ENCODE measurements at regions not wholly inside any gene's neighbourhood (a gene's known extent, or its start where the extent isn't known, plus 50 kb on each side); places are given as distances from the start of the nearest gene placed in this dataset.

GRCh38 chr1:5385956-5386355, 606.3 kb downstream of the NPHP4 start:
- 89% methylated on average over 7 of the region's 7 CpGs for WGBS
- Histone ChIP-seq H3K4me3 (ENCODE audit: low read length in 2 of 2) (no peak overlapping the region), H3K27me3 (ENCODE audit: control insufficient read depth in 2 of 2, insufficient read depth in 1 of 2, low read length in 1 of 2) (no peaks in the 10 kb centered on the region), H3K9me3 (ENCODE audit: control insufficient read depth in 2 of 2, insufficient read depth in 1 of 2, low read length in 1 of 2) (peaks cover 0 to 7% of the 10 kb centered on the region in 2 donors), H3K4me1 (ENCODE audit: control insufficient read depth in 2 of 2, insufficient read depth in 2 of 2, low read length in 2 of 2) (no peaks in the 10 kb centered on the region), H3K27ac (ENCODE audit: low read depth in 1 of 2, low read length in 1 of 2) (no peak overlapping the region), H3K36me3 (ENCODE audit: control insufficient read depth in 2 of 2, insufficient read depth in 2 of 2, low read length in 1 of 2) (no peaks in the 10 kb centered on the region)
- DNase-seq (ENCODE audit: low read depth in 6 of 9, low spot score in 9 of 9), result no peak

DNA sequence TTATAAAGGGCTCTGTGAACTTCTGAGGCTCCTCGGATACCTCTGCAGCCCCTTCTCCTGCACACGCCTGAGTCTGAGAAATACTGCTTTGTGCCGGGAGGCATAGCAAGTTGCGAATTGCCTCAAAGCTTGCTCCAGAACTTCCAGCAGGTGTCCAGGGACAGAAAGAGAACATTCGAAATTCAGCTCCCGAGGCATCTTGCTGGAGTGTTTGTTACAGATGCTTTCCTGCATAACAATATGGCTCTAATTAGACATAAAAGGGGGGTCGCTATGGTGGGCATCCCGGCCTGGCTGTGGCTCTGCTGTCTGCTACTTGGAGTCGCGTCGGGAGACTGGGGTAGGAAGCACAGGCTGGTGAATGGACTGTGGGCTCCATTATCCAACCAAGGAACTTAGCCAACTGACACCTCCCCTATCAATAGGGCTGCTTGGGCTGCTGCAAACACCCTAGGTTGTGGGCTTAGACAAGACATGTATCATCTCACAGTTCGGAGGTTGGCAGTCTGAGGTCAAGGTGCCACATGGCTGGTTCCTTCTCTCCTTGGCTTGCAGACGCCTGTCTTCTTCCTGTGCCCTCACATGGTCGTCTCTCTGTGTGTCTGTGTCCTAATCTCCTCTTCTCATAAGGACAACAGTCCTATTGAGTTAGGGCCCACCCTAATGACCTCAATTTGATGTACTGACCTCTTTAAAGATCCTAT, 607.0 kb downstream of the NPHP4 start:
- DNase-seq (ENCODE audit: low read depth in 6 of 9, low spot score in 9 of 9), result no peak
- Histone ChIP-seq H3K4me3 (ENCODE audit: low read length in 2 of 2) (no peak overlapping the region), H3K27me3 (ENCODE audit: control insufficient read depth in 2 of 2, insufficient read depth in 1 of 2, low read length in 1 of 2) (no peaks in the 10 kb centered on the region), H3K36me3 (ENCODE audit: control insufficient read depth in 2 of 2, insufficient read depth in 2 of 2, low read length in 1 of 2) (no peaks in the 10 kb centered on the region), H3K4me1 (ENCODE audit: control insufficient read depth in 2 of 2, insufficient read depth in 2 of 2, low read length in 2 of 2) (no peaks in the 10 kb centered on the region), H3K27ac (ENCODE audit: low read depth in 1 of 2, low read length in 1 of 2) (no peak overlapping the region), H3K9me3 (ENCODE audit: control insufficient read depth in 2 of 2, insufficient read depth in 1 of 2, low read length in 1 of 2) (peaks cover 0 to 7% of the 10 kb centered on the region in 2 donors)
- 87% methylated on average over 14 of the region's 14 CpGs for WGBS

DNA sequence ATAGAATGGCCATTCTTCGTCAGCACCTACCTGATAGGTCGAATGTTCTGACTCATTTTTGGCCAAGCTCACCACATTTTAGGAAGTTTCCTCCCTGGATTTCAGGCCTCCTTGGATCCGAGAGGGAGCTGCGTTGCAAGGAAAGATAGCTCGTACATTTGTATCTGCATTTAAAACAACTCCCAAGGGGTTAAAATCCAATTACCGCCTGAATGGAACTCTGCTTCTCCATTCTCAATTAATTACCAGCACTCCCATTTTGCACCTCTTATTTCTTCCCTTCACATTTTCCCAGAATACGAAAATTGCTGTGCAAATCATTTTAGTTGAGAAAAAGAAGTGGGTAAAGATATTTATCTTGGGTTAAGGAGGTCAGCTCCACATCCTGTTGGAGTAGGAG, 610.7 kb downstream of the NPHP4 start:
- Histone ChIP-seq H3K27me3 (ENCODE audit: control insufficient read depth in 2 of 2, insufficient read depth in 1 of 2, low read length in 1 of 2) (no peaks in the 10 kb centered on the region), H3K4me1 (ENCODE audit: control insufficient read depth in 2 of 2, insufficient read depth in 2 of 2, low read length in 2 of 2) (no peaks in the 10 kb centered on the region), H3K27ac (ENCODE audit: low read depth in 1 of 2, low read length in 1 of 2) (no peak overlapping the region), H3K4me3 (ENCODE audit: low read length in 2 of 2) (no peak overlapping the region), H3K36me3 (ENCODE audit: control insufficient read depth in 2 of 2, insufficient read depth in 2 of 2, low read length in 1 of 2) (no peaks in the 10 kb centered on the region), H3K9me3 (ENCODE audit: control insufficient read depth in 2 of 2, insufficient read depth in 1 of 2, low read length in 1 of 2) (peaks cover 0 to 7% of the 10 kb centered on the region in 2 donors)
- DNase-seq (ENCODE audit: low read depth in 6 of 9, low spot score in 9 of 9), result no peak
- 89% methylated on average over 7 of the region's 7 CpGs for WGBS

GRCh38 chr1:5379176-5379759, 613.0 kb downstream of the NPHP4 start:
- no peaks in the 10 kb centered on the region for H3K36me3 ChIP-seq (ENCODE audit: control insufficient read depth in 2 of 2, insufficient read depth in 2 of 2, low read length in 1 of 2)
- H3K27ac ChIP-seq (ENCODE audit: low read depth in 1 of 2, low read length in 1 of 2), result no peak overlapping the region
- no peaks in the 10 kb centered on the region for H3K4me1 ChIP-seq (ENCODE audit: control insufficient read depth in 2 of 2, insufficient read depth in 2 of 2, low read length in 2 of 2)
- H3K4me3 ChIP-seq (ENCODE audit: low read length in 2 of 2), result no peak overlapping the region
- no peaks in the 10 kb centered on the region for H3K27me3 ChIP-seq (ENCODE audit: control insufficient read depth in 2 of 2, insufficient read depth in 1 of 2, low read length in 1 of 2)
- WGBS, result 95% methylated on average over 12 of the region's 12 CpGs
- DNase-seq (ENCODE audit: low read depth in 6 of 9, low spot score in 9 of 9), result no peak
- H3K9me3 ChIP-seq (ENCODE audit: control insufficient read depth in 2 of 2, insufficient read depth in 1 of 2, low read length in 1 of 2), result peaks cover 0 to 5% of the 10 kb centered on the region in 2 donors

- Histone ChIP-seq H3K4me3 (ENCODE audit: low read length in 2 of 2) (no peak overlapping the region), H3K9me3 (ENCODE audit: control insufficient read depth in 2 of 2, insufficient read depth in 1 of 2, low read length in 1 of 2) (peaks cover 0 to 5% of the 10 kb centered on the region in 2 donors), H3K36me3 (ENCODE audit: control insufficient read depth in 2 of 2, insufficient read depth in 2 of 2, low read length in 1 of 2) (no peaks in the 10 kb centered on the region), H3K27ac (ENCODE audit: low read depth in 1 of 2, low read length in 1 of 2) (no peak overlapping the region), H3K27me3 (ENCODE audit: control insufficient read depth in 2 of 2, insufficient read depth in 1 of 2, low read length in 1 of 2) (no peaks in the 10 kb centered on the region), H3K4me1 (ENCODE audit: control insufficient read depth in 2 of 2, insufficient read depth in 2 of 2, low read length in 2 of 2) (no peaks in the 10 kb centered on the region)
- DNase-seq (ENCODE audit: low read depth in 6 of 9, low spot score in 9 of 9), result no peak
- 97% methylated on average over 6 of the region's 6 CpGs for WGBS
These were observed 615.5 kb downstream of the NPHP4 start for GRCh38 chr1:5376538-5377247.

GRCh38 chr1:5375481-5375880, 616.7 kb downstream of the NPHP4 start:
- H3K4me1 ChIP-seq (ENCODE audit: control insufficient read depth in 2 of 2, insufficient read depth in 2 of 2, low read length in 2 of 2), result no peaks in the 10 kb centered on the region
- 90% methylated on average over 6 of the region's 6 CpGs for WGBS
- no peaks in the 10 kb centered on the region for H3K27me3 ChIP-seq (ENCODE audit: control insufficient read depth in 2 of 2, insufficient read depth in 1 of 2, low read length in 1 of 2)
- no peak overlapping the region for H3K27ac ChIP-seq (ENCODE audit: low read depth in 1 of 2, low read length in 1 of 2)
- no peaks in the 10 kb centered on the region for H3K36me3 ChIP-seq (ENCODE audit: control insufficient read depth in 2 of 2, insufficient read depth in 2 of 2, low read length in 1 of 2)
- DNase-seq (ENCODE audit: low read depth in 6 of 9, low spot score in 9 of 9), result no peak
- peaks cover 0 to 5% of the 10 kb centered on the region in 2 donors for H3K9me3 ChIP-seq (ENCODE audit: control insufficient read depth in 2 of 2, insufficient read depth in 1 of 2, low read length in 1 of 2)
- no peak overlapping the region for H3K4me3 ChIP-seq (ENCODE audit: low read length in 2 of 2)

GRCh38 chr1:5374192-5374591, 618.0 kb downstream of the NPHP4 start:
- H3K27me3 ChIP-seq (ENCODE audit: control insufficient read depth in 2 of 2, insufficient read depth in 1 of 2, low read length in 1 of 2), result no peaks in the 10 kb centered on the region
- no peak overlapping the region for H3K4me3 ChIP-seq (ENCODE audit: low read length in 2 of 2)
- 89% methylated on average over 4 of the region's 4 CpGs for WGBS
- no peak for DNase-seq (ENCODE audit: low read depth in 6 of 9, low spot score in 9 of 9)
- H3K4me1 ChIP-seq (ENCODE audit: control insufficient read depth in 2 of 2, insufficient read depth in 2 of 2, low read length in 2 of 2), result no peaks in the 10 kb centered on the region
- H3K9me3 ChIP-seq (ENCODE audit: control insufficient read depth in 2 of 2, insufficient read depth in 1 of 2, low read length in 1 of 2), result peaks cover 0 to 5% of the 10 kb centered on the region in 2 donors
- no peaks in the 10 kb centered on the region for H3K36me3 ChIP-seq (ENCODE audit: control insufficient read depth in 2 of 2, insufficient read depth in 2 of 2, low read length in 1 of 2)
- H3K27ac ChIP-seq (ENCODE audit: low read depth in 1 of 2, low read length in 1 of 2), result no peak overlapping the region

DNA sequence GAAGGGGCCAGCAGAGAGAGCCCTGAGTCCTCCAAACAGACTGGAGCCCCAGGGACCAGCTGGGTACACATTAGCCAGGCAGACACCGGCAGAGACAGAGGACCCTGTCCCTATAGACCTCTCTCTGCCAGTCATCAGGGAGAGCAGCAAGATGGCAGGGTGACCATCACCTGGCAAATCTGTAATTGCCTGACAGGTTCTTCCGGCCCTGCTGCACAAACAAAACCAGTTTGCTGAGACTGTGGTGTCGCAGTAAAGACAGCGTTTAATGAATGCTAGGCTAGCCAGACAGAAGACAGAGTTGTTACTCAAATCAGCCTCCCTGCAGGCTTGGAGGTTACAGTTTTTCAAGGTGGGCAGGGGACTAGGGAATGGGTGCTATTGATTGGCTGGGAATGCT, 618.9 kb downstream of the NPHP4 start:
- Histone ChIP-seq H3K36me3 (ENCODE audit: control insufficient read depth in 2 of 2, insufficient read depth in 2 of 2, low read length in 1 of 2) (no peaks in the 10 kb centered on the region), H3K4me1 (ENCODE audit: control insufficient read depth in 2 of 2, insufficient read depth in 2 of 2, low read length in 2 of 2) (no peaks in the 10 kb centered on the region), H3K27ac (ENCODE audit: low read depth in 1 of 2, low read length in 1 of 2) (no peak overlapping the region), H3K9me3 (ENCODE audit: control insufficient read depth in 2 of 2, insufficient read depth in 1 of 2, low read length in 1 of 2) (peaks cover 0 to 4% of the 10 kb centered on the region in 2 donors), H3K4me3 (ENCODE audit: low read length in 2 of 2) (no peak overlapping the region), H3K27me3 (ENCODE audit: control insufficient read depth in 2 of 2, insufficient read depth in 1 of 2, low read length in 1 of 2) (no peaks in the 10 kb centered on the region)
- 97% methylated on average over 4 of the region's 4 CpGs for WGBS
- DNase-seq (ENCODE audit: low read depth in 6 of 9, low spot score in 9 of 9), result no peak

GRCh38 chr1:5371270-5371669, 621.0 kb downstream of the NPHP4 start:
- H3K4me3 ChIP-seq (ENCODE audit: low read length in 2 of 2), result no peak overlapping the region
- H3K27ac ChIP-seq (ENCODE audit: low read depth in 1 of 2, low read length in 1 of 2), result no peak overlapping the region
- no peaks in the 10 kb centered on the region for H3K4me1 ChIP-seq (ENCODE audit: control insufficient read depth in 2 of 2, insufficient read depth in 2 of 2, low read length in 2 of 2)
- H3K36me3 ChIP-seq (ENCODE audit: control insufficient read depth in 2 of 2, insufficient read depth in 2 of 2, low read length in 1 of 2), result no peaks in the 10 kb centered on the region
- DNase-seq (ENCODE audit: low read depth in 6 of 9, low spot score in 9 of 9), result no peak
- H3K27me3 ChIP-seq (ENCODE audit: control insufficient read depth in 2 of 2, insufficient read depth in 1 of 2, low read length in 1 of 2), result no peaks in the 10 kb centered on the region
- WGBS, result 94% methylated on average over 7 of the region's 7 CpGs
- H3K9me3 ChIP-seq (ENCODE audit: control insufficient read depth in 2 of 2, insufficient read depth in 1 of 2, low read length in 1 of 2), result no peaks in the 10 kb centered on the region

All from thymus (tissue), 11 donors.